Karpas-422 (cell line): ENCODE measurements at regions not wholly inside any gene's neighbourhood (a gene's known extent, or its start where the extent isn't known, plus 50 kb on each side); places are given as distances from the start of the nearest gene placed in this dataset.
"Not testable (repeated sequence)": the region's sequence is repeated elsewhere in the genome, so short reads cannot be mapped to it uniquely, and the experiment has no call there.

Source experiments
- DNase-seq: peaks from one replicate; pipeline ENCODE4 v3.0.0-alpha.2; 2015
- H2AFZ ChIP-seq: fragments of 200-600 bp; sonication (generic); 2 replicates; pipeline ENCODE4 v1.6.1; 2014; ENCODE audit warnings: antibody characterized with exemption, low read length, mixed read lengths
- H3K27ac ChIP-seq: fragments of 200-600 bp; sonication (generic); 2 replicates; pipeline ENCODE4 v1.5.1; 2014; ENCODE audit warnings: mild to moderate bottlenecking, low read length, moderate library complexity
- H3K27me3 ChIP-seq: fragments of 200-600 bp; sonication (generic); 2 replicates; pipeline ENCODE4 v1.6.1; 2014; ENCODE audit warnings: low read length, mixed read lengths
- H3K36me3 ChIP-seq: fragments of 200-600 bp; sonication (generic); 2 replicates; pipeline ENCODE4 v1.6.1; 2014; ENCODE audit warnings: low read length, mixed read lengths; ENCODE audit not compliant: insufficient read depth
- H3K4me1 ChIP-seq: fragments of 200-600 bp; sonication (generic); 2 replicates; pipeline ENCODE4 v1.6.1; 2014; ENCODE audit warnings: mild to moderate bottlenecking, low read length, mixed read lengths
- H3K4me2 ChIP-seq: fragments of 200-600 bp; sonication (generic); 2 replicates; pipeline ENCODE4 v1.6.1; 2014; ENCODE audit warnings: low read length, low read depth, mild to moderate bottlenecking; ENCODE audit not compliant: poor library complexity, severe bottlenecking
- H3K4me3 ChIP-seq: fragments of 200-600 bp; sonication (generic); 2 replicates; pipeline ENCODE4 v1.5.1; 2014; ENCODE audit warnings: mild to moderate bottlenecking, antibody characterized with exemption, low read length, mixed read lengths
- H3K79me2 ChIP-seq: fragments of 200-600 bp; sonication (generic); 2 replicates; pipeline ENCODE4 v1.6.1; 2014; ENCODE audit warnings: mild to moderate bottlenecking, low read length, mixed read lengths
- H3K9ac ChIP-seq: fragments of 200-600 bp; sonication (generic); 2 replicates; pipeline ENCODE4 v1.6.0; 2014; ENCODE audit warnings: low read length
- H3K9me2 ChIP-seq: fragments of 200-600 bp; sonication (generic), shearing (Covaris generic); replicated peaks from 2 replicates; pipeline ENCODE4 v1.6.0; 2014; ENCODE audit warnings: mild to moderate bottlenecking, low read length, moderate library complexity; ENCODE audit not compliant: insufficient read depth
- H3K9me3 ChIP-seq: fragments of 300-700, 200-600 bp; sonication (generic); 2 replicates; pipeline ENCODE4 v1.6.1; 2014; ENCODE audit warnings: low read length, mixed read lengths
- H4K20me1 ChIP-seq: fragments of 200-600 bp; sonication (generic); 2 replicates; pipeline ENCODE4 v1.6.1; 2014; ENCODE audit warnings: mild to moderate bottlenecking, antibody characterized with exemption, low read length, low read depth; ENCODE audit not compliant: insufficient read depth

DNA sequence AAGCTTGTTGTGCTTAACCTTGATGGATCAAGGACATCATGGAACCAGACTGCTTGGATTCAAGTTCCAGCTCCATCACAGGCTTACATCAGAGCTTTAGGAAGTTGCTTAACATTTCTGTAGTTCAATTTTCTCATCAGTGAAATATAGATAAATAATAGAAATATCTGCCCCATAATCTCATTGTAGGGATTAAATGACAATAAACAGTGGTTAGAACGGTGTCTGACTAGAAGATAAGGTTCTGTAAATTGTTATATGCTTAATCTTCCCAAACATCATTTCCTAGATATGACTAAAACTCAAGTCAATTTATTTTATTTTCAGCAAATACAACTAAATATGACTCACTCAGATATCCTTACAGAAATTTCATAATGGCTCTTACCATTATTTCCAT lies 83.5 kb downstream of the SLITRK1 start:
- Histone ChIP-seq H3K9me3 (no peaks in the 10 kb centered on the region; the same call in none of the 2 replicates), H4K20me1 (no peaks in the 10 kb centered on the region), H3K9ac (no peak overlapping the region), H2AFZ (no peak overlapping the region), H3K4me3 (no peak overlapping the region), H3K27ac (no peak overlapping the region), H3K27me3 (no peaks in the 10 kb centered on the region), H3K4me2 (no peak overlapping the region), H3K4me1 (no peaks in the 10 kb centered on the region), H3K79me2 (no peaks in the 10 kb centered on the region), H3K9me2 (no peaks in the 10 kb centered on the region), H3K36me3 (no peaks in the 10 kb centered on the region)
- DNase-seq: no peak

DNA sequence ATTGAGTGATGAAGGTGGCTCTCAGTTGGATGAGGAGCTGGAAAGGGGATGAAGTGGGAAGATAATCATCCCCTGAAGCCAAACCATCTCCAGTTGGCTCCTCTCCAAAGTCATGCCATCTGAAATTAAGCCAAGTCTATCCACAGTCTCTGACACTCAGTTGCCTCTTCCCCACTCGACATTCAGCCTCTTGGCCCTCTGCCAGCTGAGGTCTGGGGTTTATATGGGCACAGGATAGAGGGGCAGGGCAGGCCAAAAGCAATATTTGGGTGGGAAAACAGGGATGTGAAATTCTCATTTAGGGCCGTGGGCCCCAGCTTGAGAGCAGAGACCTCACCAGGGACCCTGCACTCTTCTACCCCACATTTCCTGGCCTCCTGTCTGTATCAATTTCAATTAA lies 85.9 kb downstream of the SLITRK1 start:
- Histone ChIP-seq H3K4me2 (no peak overlapping the region), H4K20me1 (no peaks in the 10 kb centered on the region), H3K36me3 (no peaks in the 10 kb centered on the region), H3K9ac (no peak overlapping the region), H3K27ac (no peak overlapping the region), H3K27me3 (no peaks in the 10 kb centered on the region), H2AFZ (no peak overlapping the region), H3K4me1 (no peaks in the 10 kb centered on the region), H3K9me3 (no peaks in the 10 kb centered on the region; the same call in 1 of the 2 replicates), H3K9me2 (no peaks in the 10 kb centered on the region), H3K4me3 (no peak overlapping the region), H3K79me2 (no peaks in the 10 kb centered on the region)
- DNase-seq: no peak

DNA sequence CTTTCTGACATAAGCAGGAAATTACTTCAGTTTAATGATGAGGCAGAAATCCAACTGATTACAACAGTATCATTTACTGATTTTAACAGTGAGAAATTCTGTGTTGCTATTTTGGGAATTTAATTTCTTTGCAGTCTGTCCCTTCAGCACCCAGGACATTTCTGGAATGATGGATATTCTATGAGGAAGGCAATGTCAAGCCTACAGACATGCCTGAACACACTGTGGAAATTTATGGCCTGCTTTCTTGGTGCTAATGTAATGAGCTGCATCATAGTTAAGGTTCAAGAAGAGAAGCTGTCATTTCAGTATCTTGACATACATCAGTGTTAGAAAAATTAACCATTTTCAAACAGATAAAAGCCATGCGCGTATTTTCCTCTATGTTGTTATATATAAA lies 87.7 kb downstream of the SLITRK1 start:
- DNase-seq: no peak
- no peaks in the 10 kb centered on the region; the same call in 1 of the 2 replicates for H3K9me3 ChIP-seq
- no peaks in the 10 kb centered on the region for H3K27me3 ChIP-seq
- no peak overlapping the region for H2AFZ ChIP-seq
- H4K20me1 ChIP-seq: no peaks in the 10 kb centered on the region
- no peak overlapping the region for H3K4me3 ChIP-seq
- H3K79me2 ChIP-seq: no peaks in the 10 kb centered on the region
- no peaks in the 10 kb centered on the region for H3K9me2 ChIP-seq
- no peak overlapping the region for H3K4me2 ChIP-seq
- H3K36me3 ChIP-seq: no peaks in the 10 kb centered on the region
- no peaks in the 10 kb centered on the region for H3K4me1 ChIP-seq
- H3K27ac ChIP-seq: no peak overlapping the region
- H3K9ac ChIP-seq: no peak overlapping the region

GRCh38 chr13:83780227-83780626 lies 102.0 kb downstream of the SLITRK1 start:
- Histone ChIP-seq H2AFZ (no peak overlapping the region), H3K9ac (no peak overlapping the region), H3K9me2 (no peaks in the 10 kb centered on the region), H3K9me3 (peaks cover 3% of the 10 kb centered on the region; the same call in 1 of the 2 replicates), H3K4me3 (no peak overlapping the region), H3K79me2 (no peaks in the 10 kb centered on the region), H3K36me3 (no peaks in the 10 kb centered on the region), H3K4me2 (no peak overlapping the region), H3K27ac (no peak overlapping the region), H3K27me3 (no peaks in the 10 kb centered on the region), H4K20me1 (no peaks in the 10 kb centered on the region), H3K4me1 (no peaks in the 10 kb centered on the region)
- peak; percentile 74 for DNase-seq

DNA sequence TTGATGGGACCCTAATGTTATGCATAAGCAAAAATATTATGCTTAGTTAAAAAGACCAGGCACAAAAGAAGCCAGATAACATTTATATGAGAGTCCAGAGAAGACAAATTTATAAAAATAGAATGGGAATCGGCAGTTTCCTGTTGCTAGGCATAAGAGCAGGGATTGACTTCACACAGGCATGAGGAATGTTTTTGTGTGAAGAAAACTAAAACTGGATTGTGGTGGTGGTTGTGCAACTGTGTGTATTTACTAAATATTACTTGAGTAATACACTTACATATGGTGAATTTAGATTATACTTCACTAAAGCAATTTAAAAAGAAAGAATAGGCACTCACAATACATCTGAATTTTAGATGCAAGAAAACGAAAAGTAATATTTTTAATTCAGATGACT lies 108.3 kb downstream of the SLITRK1 start:
- H3K27me3 ChIP-seq: no peaks in the 10 kb centered on the region
- no peaks in the 10 kb centered on the region for H4K20me1 ChIP-seq
- H3K9me2 ChIP-seq: no peaks in the 10 kb centered on the region
- DNase-seq: no peak
- H3K9me3 ChIP-seq: peaks cover 3% of the 10 kb centered on the region; the same call in 1 of the 2 replicates
- no peaks in the 10 kb centered on the region for H3K79me2 ChIP-seq
- H2AFZ ChIP-seq: no peak overlapping the region
- H3K4me2 ChIP-seq: no peak overlapping the region
- H3K27ac ChIP-seq: no peak overlapping the region
- no peaks in the 10 kb centered on the region for H3K36me3 ChIP-seq
- no peak overlapping the region for H3K9ac ChIP-seq
- H3K4me1 ChIP-seq: no peaks in the 10 kb centered on the region
- no peak overlapping the region for H3K4me3 ChIP-seq

DNA sequence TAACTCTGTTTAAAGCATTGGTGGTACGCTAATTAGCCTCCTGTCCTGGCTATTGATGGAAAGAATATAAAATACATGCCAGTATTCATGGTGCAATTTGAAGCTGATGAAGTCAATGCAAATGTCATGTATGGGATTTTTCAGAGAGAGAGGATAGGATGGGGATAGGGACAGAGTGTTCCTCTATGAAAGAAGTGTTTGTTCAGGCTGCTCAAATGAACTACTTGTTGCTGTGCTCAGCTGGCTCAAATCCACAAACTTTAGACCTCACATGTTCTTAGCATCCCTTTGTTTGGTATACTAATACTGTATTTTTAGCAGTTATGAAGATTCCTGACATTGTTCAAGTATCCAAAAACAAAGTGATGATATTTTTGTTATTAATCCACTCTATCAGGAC lies 116.5 kb downstream of the SLITRK1 start:
- no peak overlapping the region for H3K4me3 ChIP-seq
- no peaks in the 10 kb centered on the region for H3K4me1 ChIP-seq
- H3K9me2 ChIP-seq: no peaks in the 10 kb centered on the region
- H3K9ac ChIP-seq: no peak overlapping the region
- no peaks in the 10 kb centered on the region for H4K20me1 ChIP-seq
- no peaks in the 10 kb centered on the region for H3K79me2 ChIP-seq
- H3K9me3 ChIP-seq: 0 out of 2 replicates have a peak, but pooled peaks cover 3% of the 10 kb centered on the region
- DNase-seq: no peak
- no peak overlapping the region for H3K27ac ChIP-seq
- no peak overlapping the region for H2AFZ ChIP-seq
- H3K36me3 ChIP-seq: no peaks in the 10 kb centered on the region
- no peak overlapping the region for H3K4me2 ChIP-seq
- H3K27me3 ChIP-seq: no peaks in the 10 kb centered on the region

GRCh38 chr13:83761631-83762030 lies 120.6 kb downstream of the SLITRK1 start:
- Histone ChIP-seq H3K27me3 (no peaks in the 10 kb centered on the region), H3K9ac (no peak overlapping the region)

DNA sequence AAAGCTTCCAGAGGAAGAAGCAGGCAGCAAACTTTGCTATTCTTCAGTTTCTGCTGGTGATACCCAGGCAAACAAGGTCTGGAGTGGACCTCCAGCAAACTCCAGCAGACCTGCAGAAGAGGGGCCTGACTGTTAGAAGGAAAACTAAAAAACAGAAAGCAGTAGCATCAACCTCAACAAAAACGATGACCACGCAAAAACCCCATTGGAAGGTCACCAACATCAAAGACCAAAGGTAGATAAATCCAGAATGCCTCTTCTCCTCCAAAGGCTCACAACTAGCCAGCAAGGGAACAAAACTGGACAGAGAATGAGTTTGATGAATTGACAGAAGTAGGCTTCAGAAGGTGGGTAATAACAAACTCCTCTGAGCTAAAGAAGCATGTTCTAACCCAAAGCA lies 127.1 kb downstream of the SLITRK1 start:
- H4K20me1 ChIP-seq, H3K4me3 ChIP-seq, H3K4me1 ChIP-seq, H3K9ac ChIP-seq, H3K4me2 ChIP-seq, DNase-seq, H3K27me3 ChIP-seq, H3K9me2 ChIP-seq, H3K79me2 ChIP-seq, H3K9me3 ChIP-seq, H3K36me3 ChIP-seq, H2AFZ ChIP-seq, H3K27ac ChIP-seq: not testable (repeated sequence)

More at GRCh38 chr13:83761631-83762030, 120.6 kb downstream of the SLITRK1 start:
- Histone ChIP-seq H3K36me3 (no peaks in the 10 kb centered on the region), H3K4me2 (no peak overlapping the region), H3K79me2 (no peaks in the 10 kb centered on the region), H3K4me3 (no peak overlapping the region), H4K20me1 (no peaks in the 10 kb centered on the region), H3K4me1 (no peaks in the 10 kb centered on the region), H2AFZ (no peak overlapping the region), H3K9me2 (no peaks in the 10 kb centered on the region), H3K27ac (no peak overlapping the region), H3K9me3 (no peaks in the 10 kb centered on the region)
- no peak for DNase-seq
